GM23248 (cell line): ENCODE measurements at regions not wholly inside any gene's neighbourhood (a gene's known extent, or its start where the extent isn't known, plus 50 kb on each side); places are given as distances from the start of the nearest gene placed in this dataset.
"Not testable (repeated sequence)": the region's sequence is repeated elsewhere in the genome, so short reads cannot be mapped to it uniquely, and the experiment has no call there.

Experiments
- DNase-seq: peaks from one replicate; pipeline ENCODE4 v3.0.0-alpha.2; 2015
- H2AFZ ChIP-seq: fragments of 200-600 bp; sonication (generic); 2 replicates; pipeline ENCODE4 v1.6.1; 2016; ENCODE audit warnings: antibody characterized with exemption
- H3F3A ChIP-seq: fragments of 200-600 bp; sonication (generic); 2 replicates; pipeline ENCODE4 v1.6.1; 2016; ENCODE audit warnings: mild to moderate bottlenecking, antibody characterized with exemption, mixed run types; ENCODE audit not compliant: insufficient read depth
- H3K27ac ChIP-seq: fragments of 200-600 bp; sonication (generic); 2 replicates; pipeline ENCODE4 v1.5.1; 2016; ENCODE audit warnings: mild to moderate bottlenecking
- H3K27me3 ChIP-seq: fragments of 200-600 bp; sonication (generic); replicated peaks from 2 replicates; pipeline ENCODE4 v1.6.1; 2016; ENCODE audit warnings: mild to moderate bottlenecking; ENCODE audit not compliant: insufficient read depth
- H3K36me3 ChIP-seq: fragments of 200-600 bp; sonication (generic); 2 replicates; pipeline ENCODE4 v1.6.1; 2016; ENCODE audit warnings: low read depth, mild to moderate bottlenecking
- H3K4me1 ChIP-seq: fragments of 200-600 bp; sonication (generic); 2 replicates; pipeline ENCODE4 v1.6.1; 2016; ENCODE audit warnings: mild to moderate bottlenecking; ENCODE audit not compliant: insufficient read depth
- H3K4me2 ChIP-seq: fragments of 200-600 bp; sonication (generic); one replicate; pipeline ENCODE4 v1.6.1; 2016; ENCODE audit warnings: mild to moderate bottlenecking; ENCODE audit not compliant: unreplicated experiment
- H3K4me3 ChIP-seq: fragments of 200-600 bp; sonication (generic); 2 replicates; pipeline ENCODE4 v1.5.1; 2016; ENCODE audit warnings: mild to moderate bottlenecking
- H3K79me2 ChIP-seq: fragments of 200-600 bp; sonication (generic); 2 replicates; pipeline ENCODE4 v1.6.1; 2016; ENCODE audit warnings: mild to moderate bottlenecking; ENCODE audit not compliant: insufficient read depth
- H3K9ac ChIP-seq: fragments of 200-600 bp; sonication (generic); 2 replicates; pipeline ENCODE4 v1.6.1; 2016; ENCODE audit warnings: mild to moderate bottlenecking
- H3K9me2 ChIP-seq: fragments of 200-600 bp; sonication (generic); 2 replicates; pipeline ENCODE4 v1.6.1; 2016; ENCODE audit warnings: mixed run types, mild to moderate bottlenecking, moderate library complexity; ENCODE audit not compliant: insufficient read depth
- H3K9me3 ChIP-seq: fragments of 200-600 bp; sonication (generic); one replicate; pipeline ENCODE4 v1.6.1; 2017; ENCODE audit warnings: low read depth
- H4K20me1 ChIP-seq: fragments of 200-600 bp; sonication (generic); 2 replicates; pipeline ENCODE4 v1.6.0; 2016; ENCODE audit not compliant: insufficient read depth
- EZH2 ChIP-seq: fragments of 200-600 bp; sonication (generic); IDR thresholded peaks from 2 replicates; pipeline ENCODE4 v1.6.1; 2018; ENCODE audit warnings: antibody characterized with exemption, mild to moderate bottlenecking; ENCODE audit not compliant: insufficient read depth, poor library complexity, severe bottlenecking
- EZH2phosphoT487 ChIP-seq: fragments of 200-600 bp; sonication (generic); IDR thresholded peaks from 2 replicates; pipeline ENCODE4 v1.6.1; 2018; ENCODE audit warnings: antibody characterized with exemption, moderate library complexity, mild to moderate bottlenecking, low read depth; ENCODE audit not compliant: insufficient read depth
- WGBS, 2 experiments: methylation state at CpG; one replicate each; pipeline ENCODE4 v1.1.6; 2015 to 2017; ENCODE audit warnings: low lambda C conversion rate in 2 of 2, low coverage in 1 of 2; ENCODE audit errors: missing lambda C conversion rate in 2 of 2; 5-methylcytosine and 5-hydroxymethylcytosine counted together
- in situ Hi-C: fragments of 300-500 bp; cut with MboI; formaldehyde crosslinking; loops from 2 replicates; pipeline ENCODE4 v1.15.0; 2020

DNA sequence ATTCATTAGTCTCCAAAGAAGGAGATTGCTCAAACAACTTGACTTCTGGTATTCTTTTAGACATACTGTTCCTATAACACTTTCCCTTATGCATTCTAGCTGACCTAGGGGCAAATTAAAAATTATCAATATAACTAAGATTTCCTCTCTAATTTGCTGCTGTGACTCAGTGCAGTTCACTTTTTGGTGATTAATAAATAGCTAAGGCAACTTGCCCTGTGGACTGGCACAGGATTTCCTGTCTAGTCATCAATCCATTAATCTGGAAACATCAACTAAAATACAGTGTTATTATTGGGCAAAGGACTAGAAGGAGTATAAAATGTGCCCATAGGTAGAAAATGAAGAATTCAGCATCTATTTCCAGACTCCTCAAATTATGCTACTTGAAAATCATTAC is 83.5 kb upstream of the SERPINE2 start:
- Histone ChIP-seq H3K4me2 (peak overlapping the region; percentile 1), H3K9me3 (no peaks in the 10 kb centered on the region), H3K79me2 (no peaks in the 10 kb centered on the region), H3F3A (peaks cover 22% of the 10 kb centered on the region), H3K9ac (no peak overlapping the region), H3K27ac (no peak overlapping the region), H3K36me3 (no peaks in the 10 kb centered on the region), H3K9me2 (no peaks in the 10 kb centered on the region), H3K27me3 (no peaks in the 10 kb centered on the region), H4K20me1 (no peaks in the 10 kb centered on the region), H3K4me1 (peaks cover 25% of the 10 kb centered on the region), H3K4me3 (no peak overlapping the region), H2AFZ (no peak overlapping the region)
- no peak for TF ChIP-seq EZH2
- TF ChIP-seq EZH2phosphoT487 = no peak
- in situ Hi-C loops = no loop called here
- DNase-seq = peak; percentile 56

DNA sequence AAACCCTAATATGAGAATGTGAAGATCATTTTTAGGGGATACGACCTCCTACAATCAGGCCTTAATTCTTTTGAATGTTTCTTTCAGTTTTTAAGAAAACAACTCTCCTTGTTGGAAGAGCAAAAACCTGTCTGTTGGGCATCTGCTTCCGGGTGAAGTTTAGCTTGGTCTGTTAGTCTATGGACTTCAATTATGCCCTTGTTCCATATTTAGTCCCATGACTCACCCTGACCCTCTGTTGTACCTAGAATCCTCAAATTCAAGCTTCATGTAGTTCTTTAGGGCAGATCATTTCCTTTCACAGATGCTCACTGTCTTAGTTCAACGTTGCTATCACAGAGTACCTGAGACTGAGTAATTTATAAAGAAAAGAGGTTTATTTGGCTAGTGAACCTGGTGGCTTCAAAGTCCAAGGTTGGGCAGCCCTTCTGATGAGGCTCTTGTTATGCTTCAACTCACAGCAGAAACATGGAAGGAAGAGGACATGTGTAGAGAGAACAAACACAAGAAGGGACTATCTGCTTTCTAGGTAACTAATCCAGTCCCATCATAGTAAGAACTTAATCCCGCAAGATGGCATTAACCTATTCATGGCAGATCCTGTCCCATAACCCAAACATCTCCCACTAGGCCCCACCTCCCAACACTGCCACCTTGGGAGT is 82.5 kb upstream of the SERPINE2 start:
- Histone ChIP-seq H3F3A (peaks cover 14% of the 10 kb centered on the region), H3K4me3 (no peak overlapping the region), H3K79me2 (no peaks in the 10 kb centered on the region), H3K9me3 (no peaks in the 10 kb centered on the region), H3K9ac (no peak overlapping the region), H3K4me1 (peaks cover 15% of the 10 kb centered on the region), H3K27ac (no peak overlapping the region), H3K4me2 (no peak overlapping the region), H4K20me1 (no peaks in the 10 kb centered on the region), H2AFZ (peak overlapping the region; percentile 43), H3K36me3 (no peaks in the 10 kb centered on the region), H3K9me2 (no peaks in the 10 kb centered on the region), H3K27me3 (no peaks in the 10 kb centered on the region)
- TF ChIP-seq EZH2 (no peak), EZH2phosphoT487 (no peak)
- in situ Hi-C loops = no loop called here
- 63 to 73% methylated on average over 4 of the region's 4 CpGs for WGBS, 2 experiments
- DNase-seq = no peak

- in situ Hi-C loops = no loop called here
- no peaks in the 10 kb centered on the region for H3K9me2 ChIP-seq
- no peak for DNase-seq
- no peaks in the 10 kb centered on the region for H3K36me3 ChIP-seq
- TF ChIP-seq EZH2 (no peak), EZH2phosphoT487 (no peak)
- H3K4me3 ChIP-seq = no peak overlapping the region
- H3K27ac ChIP-seq = no peak overlapping the region
- no peak overlapping the region for H3K4me2 ChIP-seq
- H3K27me3 ChIP-seq = no peaks in the 10 kb centered on the region
- no peaks in the 10 kb centered on the region for H3K9me3 ChIP-seq
- no peaks in the 10 kb centered on the region for H3K79me2 ChIP-seq
- no peaks in the 10 kb centered on the region for H4K20me1 ChIP-seq
- no peak overlapping the region for H3K9ac ChIP-seq
- 46 to 51% methylated on average over 1 of the region's 1 CpG for WGBS, 2 experiments
- H3K4me1 ChIP-seq = peaks cover 10% of the 10 kb centered on the region
- H2AFZ ChIP-seq = peak overlapping the region; percentile 43
- peaks cover 13% of the 10 kb centered on the region for H3F3A ChIP-seq
Measured at GRCh38 chr2:224120986-224121385, 81.9 kb upstream of the SERPINE2 start.

GRCh38 chr2:224119846-224120245 is 80.8 kb upstream of the SERPINE2 start:
- H2AFZ ChIP-seq, H3K4me3 ChIP-seq, H3K4me2 ChIP-seq, H4K20me1 ChIP-seq, H3K9me3 ChIP-seq, H3K4me1 ChIP-seq, H3K9me2 ChIP-seq, DNase-seq, H3K9ac ChIP-seq, H3K36me3 ChIP-seq, H3K79me2 ChIP-seq, H3K27me3 ChIP-seq, in situ Hi-C loops, H3K27ac ChIP-seq: not testable (repeated sequence)
- peaks cover 13% of the 10 kb centered on the region for H3F3A ChIP-seq
- WGBS, 2 experiments = 93 to 94% methylated on average over 1 of the region's 1 CpG

DNA sequence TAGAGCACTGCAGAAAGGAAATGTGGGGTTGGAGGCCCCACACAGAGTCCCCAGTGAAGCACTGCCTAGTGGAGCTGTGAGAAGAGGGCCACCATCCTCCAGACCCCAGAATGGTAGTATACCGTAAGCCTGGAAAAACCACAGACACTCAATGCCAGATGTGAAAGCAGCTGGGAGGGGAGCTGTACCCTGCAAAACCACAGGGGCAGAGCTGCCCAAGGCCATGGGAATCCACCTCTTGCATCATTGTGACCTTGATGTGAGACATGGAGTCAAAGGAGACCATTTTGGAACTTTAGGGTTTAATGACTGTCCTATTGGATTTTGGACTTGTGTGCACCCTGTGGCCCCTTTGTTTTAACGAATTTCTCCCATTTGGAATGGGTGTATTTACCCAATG is 75.3 kb upstream of the SERPINE2 start:
- Histone ChIP-seq H3K4me3 (no peak overlapping the region), H3K9ac (no peak overlapping the region), H3K36me3 (no peaks in the 10 kb centered on the region), H3K27ac (no peak overlapping the region), H2AFZ (no peak overlapping the region), H3K4me2 (no peak overlapping the region), H3K9me2 (no peaks in the 10 kb centered on the region), H3K79me2 (no peaks in the 10 kb centered on the region), H3K9me3 (no peaks in the 10 kb centered on the region), H3K4me1 (peaks cover 13% of the 10 kb centered on the region), H3F3A (peaks cover 9% of the 10 kb centered on the region), H3K27me3 (no peaks in the 10 kb centered on the region), H4K20me1 (no peaks in the 10 kb centered on the region)
- TF ChIP-seq EZH2 = no peak
- 56 to 57% methylated on average over 2 of the region's 2 CpGs for WGBS, 2 experiments
- in situ Hi-C loops = no loop called here
- DNase-seq = no peak

GRCh38 chr2:224113930-224114329 is 74.8 kb upstream of the SERPINE2 start:
- H3K4me1 ChIP-seq = peaks cover 13% of the 10 kb centered on the region

More at GRCh38 chr2:224113930-224114329, 74.8 kb upstream of the SERPINE2 start:
- H3K4me3 ChIP-seq, H3K36me3 ChIP-seq, DNase-seq, H3K27me3 ChIP-seq, H3F3A ChIP-seq, H3K9me2 ChIP-seq, H3K79me2 ChIP-seq, H3K4me2 ChIP-seq, H3K27ac ChIP-seq, H2AFZ ChIP-seq, H3K9me3 ChIP-seq, H4K20me1 ChIP-seq, in situ Hi-C loops, H3K9ac ChIP-seq: not testable (repeated sequence)
- WGBS, 2 experiments = 0 to 9% methylated on average over 1 of the region's 1 CpG
